ENCODE measurements at regions not wholly inside any gene's neighbourhood (a gene's known extent, or its start where the extent isn't known, plus 50 kb on each side); places are given as distances from the start of the nearest gene placed in this dataset.
"Not testable (repeated sequence)": the region's sequence is repeated elsewhere in the genome, so short reads cannot be mapped to it uniquely, and the experiment has no call there.

GRCh38 chr4:181756451-181757095 lies 486.6 kb upstream of the TENM3 start:
- no peak for DNase-seq (ENCODE audit: extremely low read depth in 1 of 2, low read depth in 1 of 2)

GRCh38 chr4:181757098-181757497 lies 486.1 kb upstream of the TENM3 start:
- no peak for DNase-seq (ENCODE audit: extremely low read depth in 1 of 2, low read depth in 1 of 2)

- no peak for DNase-seq (ENCODE audit: extremely low read depth in 1 of 2, low read depth in 1 of 2)
These were observed 485.1 kb upstream of the TENM3 start for GRCh38 chr4:181757910-181758660.

GRCh38 chr4:181760560-181760959 lies 482.6 kb upstream of the TENM3 start:
- DNase-seq (ENCODE audit: extremely low read depth in 1 of 2, low read depth in 1 of 2): no peak

GRCh38 chr4:181761156-181761555 lies 482.0 kb upstream of the TENM3 start:
- no peak for DNase-seq (ENCODE audit: extremely low read depth in 1 of 2, low read depth in 1 of 2)

- no peak for DNase-seq (ENCODE audit: extremely low read depth in 1 of 2, low read depth in 1 of 2)
These were observed 477.1 kb upstream of the TENM3 start for GRCh38 chr4:181766061-181766548.

- DNase-seq (ENCODE audit: extremely low read depth in 1 of 2, low read depth in 1 of 2): no peak
These were observed 472.2 kb upstream of the TENM3 start for GRCh38 chr4:181770971-181771370.

GRCh38 chr4:181775298-181775697 lies 467.9 kb upstream of the TENM3 start:
- no peak for DNase-seq (ENCODE audit: extremely low read depth in 1 of 2, low read depth in 1 of 2)

GRCh38 chr4:181776264-181777054 lies 466.7 kb upstream of the TENM3 start:
- DNase-seq (ENCODE audit: extremely low read depth in 1 of 2, low read depth in 1 of 2): no peak

- DNase-seq (ENCODE audit: extremely low read depth in 1 of 2, low read depth in 1 of 2): no peak
These were observed 465.7 kb upstream of the TENM3 start for GRCh38 chr4:181777518-181777917.

GRCh38 chr4:181784881-181785280 lies 458.3 kb upstream of the TENM3 start:
- no peak for DNase-seq (ENCODE audit: extremely low read depth in 1 of 2, low read depth in 1 of 2)

GRCh38 chr4:181792641-181793040 lies 450.6 kb upstream of the TENM3 start:
- DNase-seq (ENCODE audit: extremely low read depth in 1 of 2, low read depth in 1 of 2): no peak

- no peak for DNase-seq (ENCODE audit: extremely low read depth in 1 of 2, low read depth in 1 of 2)
These were observed 450.1 kb upstream of the TENM3 start for GRCh38 chr4:181793096-181793495.

- DNase-seq (ENCODE audit: extremely low read depth in 1 of 2, low read depth in 1 of 2): no peak
These were observed 446.7 kb upstream of the TENM3 start for GRCh38 chr4:181796502-181796901.

GRCh38 chr4:181798536-181798935 lies 444.7 kb upstream of the TENM3 start:
- DNase-seq (ENCODE audit: extremely low read depth in 1 of 2, low read depth in 1 of 2): no peak

GRCh38 chr4:181799561-181800069 lies 443.6 kb upstream of the TENM3 start:
- no peak for DNase-seq (ENCODE audit: extremely low read depth in 1 of 2, low read depth in 1 of 2)

GRCh38 chr4:181802207-181802606 lies 441.0 kb upstream of the TENM3 start:
- no peak for DNase-seq (ENCODE audit: extremely low read depth in 1 of 2, low read depth in 1 of 2)

GRCh38 chr4:181807771-181808170 lies 435.4 kb upstream of the TENM3 start:
- no peak for DNase-seq (ENCODE audit: extremely low read depth in 1 of 2, low read depth in 1 of 2)

- DNase-seq (ENCODE audit: extremely low read depth in 1 of 2, low read depth in 1 of 2): no peak
These were observed 432.5 kb upstream of the TENM3 start for GRCh38 chr4:181810711-181811110.

GRCh38 chr4:181811550-181811949 lies 431.7 kb upstream of the TENM3 start:
- DNase-seq (ENCODE audit: extremely low read depth in 1 of 2, low read depth in 1 of 2): not testable (repeated sequence)

GRCh38 chr4:181819946-181820345 lies 423.3 kb upstream of the TENM3 start:
- DNase-seq (ENCODE audit: extremely low read depth in 1 of 2, low read depth in 1 of 2): no peak
